ENCODE measurements at regions not wholly inside any gene's neighbourhood (a gene's known extent, or its start where the extent isn't known, plus 50 kb on each side); places are given as distances from the start of the nearest gene placed in this dataset.

- H3K36me3 ChIP-seq = no peaks in the 10 kb centered on the region
- peak; percentile 70 for DNase-seq
- H3K27ac ChIP-seq = peak overlapping the region; percentile 29; the same call in 1 of the 2 replicates
- peak overlapping the region; percentile 62 for H3K4me3 ChIP-seq (ENCODE audit: low read depth, low read length)
- H3K27me3 ChIP-seq (ENCODE audit: insufficient read depth, low read depth, severe bottlenecking) = no peaks in the 10 kb centered on the region
- no peaks in the 10 kb centered on the region for H3K9me3 ChIP-seq (ENCODE audit: severe bottlenecking)
- TF ChIP-seq CTCF (IDR thresholded peaks at IDR 0.05; ENCODE audit: low read depth, low read length) = no peak
Measured at GRCh38 chr3:107240183-107241091, 136.8 kb upstream of the CCDC54 start.

- H3K36me3 ChIP-seq = no peaks in the 10 kb centered on the region
- no peaks in the 10 kb centered on the region for H3K9me3 ChIP-seq (ENCODE audit: severe bottlenecking)
- H3K27me3 ChIP-seq (ENCODE audit: insufficient read depth, low read depth, severe bottlenecking) = no peaks in the 10 kb centered on the region
- DNase-seq = peak; percentile 29
- peak overlapping the region; percentile 62 for H3K4me3 ChIP-seq (ENCODE audit: low read depth, low read length)
- H3K27ac ChIP-seq = no peak overlapping the region
- no peak for TF ChIP-seq CTCF (IDR thresholded peaks at IDR 0.05; ENCODE audit: low read depth, low read length)
Measured at GRCh38 chr3:107241217-107241616, 136.0 kb upstream of the CCDC54 start.

GRCh38 chr3:107242579-107242978 lies 134.7 kb upstream of the CCDC54 start:
- Histone ChIP-seq H3K9me3 (ENCODE audit: severe bottlenecking) (no peaks in the 10 kb centered on the region), H3K4me3 (ENCODE audit: low read depth, low read length) (no peak overlapping the region), H3K27me3 (ENCODE audit: insufficient read depth, low read depth, severe bottlenecking) (no peaks in the 10 kb centered on the region), H3K36me3 (no peaks in the 10 kb centered on the region), H3K27ac (no peak overlapping the region)
- no peak for DNase-seq
- TF ChIP-seq CTCF (IDR thresholded peaks at IDR 0.05; ENCODE audit: low read depth, low read length) = no peak

- no peak for DNase-seq
- no peak overlapping the region for H3K4me3 ChIP-seq (ENCODE audit: low read depth, low read length)
- H3K27me3 ChIP-seq (ENCODE audit: insufficient read depth, low read depth, severe bottlenecking) = no peaks in the 10 kb centered on the region
- no peak overlapping the region for H3K27ac ChIP-seq
- no peak for TF ChIP-seq CTCF (IDR thresholded peaks at IDR 0.05; ENCODE audit: low read depth, low read length)
- no peaks in the 10 kb centered on the region for H3K36me3 ChIP-seq
- H3K9me3 ChIP-seq (ENCODE audit: severe bottlenecking) = no peaks in the 10 kb centered on the region
Measured at GRCh38 chr3:107247116-107247515, 130.1 kb upstream of the CCDC54 start.

- H3K27ac ChIP-seq = no peak overlapping the region
- H3K27me3 ChIP-seq (ENCODE audit: insufficient read depth, low read depth, severe bottlenecking) = no peaks in the 10 kb centered on the region
- no peak for TF ChIP-seq CTCF (IDR thresholded peaks at IDR 0.05; ENCODE audit: low read depth, low read length)
- no peak overlapping the region for H3K4me3 ChIP-seq (ENCODE audit: low read depth, low read length)
- no peak for DNase-seq
- H3K36me3 ChIP-seq = no peaks in the 10 kb centered on the region
- H3K9me3 ChIP-seq (ENCODE audit: severe bottlenecking) = no peaks in the 10 kb centered on the region
Measured at GRCh38 chr3:107249132-107249531, 128.1 kb upstream of the CCDC54 start.
